ENCODE measurements at regions not wholly inside any gene's neighbourhood (a gene's known extent, or its start where the extent isn't known, plus 50 kb on each side); places are given as distances from the start of the nearest gene placed in this dataset.

- Histone ChIP-seq H3K36me3 (ENCODE audit: control insufficient read depth in 2 of 4, insufficient read depth in 4 of 4, low read length in 3 of 4) (no peaks in the 10 kb centered on the region), H3K4me2 (ENCODE audit: insufficient read depth in 1 of 2, low read depth in 2 of 2, low read length in 2 of 2) (no peak overlapping the region), H2BK20ac (ENCODE audit: low read length) (no peak overlapping the region), H2BK15ac (ENCODE audit: low read length) (no peak overlapping the region), H3K23ac (ENCODE audit: insufficient read length) (no peak overlapping the region), H3K9me3 (ENCODE audit: insufficient read depth in 2 of 2, low read depth in 1 of 2, low read length in 1 of 2) (no peaks in the 10 kb centered on the region), H4K91ac (replicated peaks; ENCODE audit: insufficient read length, low read length) (no peak overlapping the region), H4K20me1 (replicated peaks in 1 of 2; ENCODE audit: control insufficient read depth in 1 of 2, insufficient read depth in 2 of 2, low read length in 2 of 2) (no peaks in the 10 kb centered on the region), H3K27me3 (replicated peaks in 1 of 4; ENCODE audit: control insufficient read depth in 3 of 4, extremely low read depth in 1 of 4, insufficient read depth in 3 of 4, low read length in 3 of 4) (no peaks in the 10 kb centered on the region), H3K4me1 (replicated peaks in 1 of 4; ENCODE audit: control insufficient read depth in 3 of 4, insufficient read depth in 4 of 4, low read length in 3 of 4) (0 out of 7 replicates have a peak, but pooled peaks cover 0 to 2% (median 0%) of the 10 kb centered on the region in 4 experiments), H3K14ac (ENCODE audit: insufficient read length) (no peak overlapping the region), H3K79me2 (ENCODE audit: control insufficient read depth in 1 of 2, insufficient read depth in 2 of 2, low read length in 2 of 2) (no peaks in the 10 kb centered on the region), H2AK5ac (ENCODE audit: low read depth, low read length) (no peak overlapping the region), H2BK120ac (replicated peaks; ENCODE audit: low read depth, low read length) (no peak overlapping the region), H3K79me1 (ENCODE audit: low read depth, low read length) (no peaks in the 10 kb centered on the region), H2BK5ac (ENCODE audit: low read depth, low read length) (no peak overlapping the region), H2BK12ac (ENCODE audit: low read depth, low read length) (no peak overlapping the region), H4K8ac (ENCODE audit: extremely low read depth, insufficient read depth, low read length) (no peak overlapping the region), H3K4ac (replicated peaks; ENCODE audit: insufficient read length, low read depth, low read length) (no peak overlapping the region), H3K27ac (ENCODE audit: low read depth, low read length) (no peak overlapping the region), H3K56ac (replicated peaks; ENCODE audit: insufficient read length, low read depth, low read length) (no peak overlapping the region), H3K18ac (ENCODE audit: extremely low read depth, low read length) (no peak overlapping the region), H4K5ac (ENCODE audit: insufficient read length, low read depth, low read length) (no peak overlapping the region), H3K9ac (replicated peaks in 1 of 4; ENCODE audit: extremely low read depth in 1 of 4, low read depth in 3 of 4, low read length in 3 of 4) (no peak overlapping the region), H2AFZ (ENCODE audit: low read length) (no peak overlapping the region), H3K23me2 (ENCODE audit: low read depth, low read length) (no peaks in the 10 kb centered on the region), H3K4me3 (ENCODE audit: extremely low read depth in 1 of 4, insufficient read depth in 2 of 4, low read depth in 3 of 4, low read length in 4 of 4) (no peak overlapping the region)
- DNase-seq (ENCODE audit: low read depth in 1 of 2, low spot score in 2 of 2) = no peak
- WGBS, 2 experiments (ENCODE audit: extremely low coverage in 1 of 2, insufficient coverage in 1 of 2, insufficient read length in 1 of 2, insufficient replicate concordance in 2 of 2, low coverage in 1 of 2, low lambda C conversion rate in 2 of 2, missing lambda C conversion rate in 1 of 2) = 100% methylated on average over 2 of the region's 2 CpGs; no CpG with 5 or more reads in 1 of the 2 experiments
- ChIA-PET POLR2A (ENCODE audit: partially characterized antibody) (no interaction called here), CTCF (ENCODE audit: partially characterized antibody) (no interaction called here)
- no peak for FAIRE-seq
- no peak for TF ChIP-seq CHD7 (IDR thresholded peaks at IDR 0.05; ENCODE audit: insufficient replicate concordance, low read length)
These were observed 84.5 kb upstream of the RGS4 start for GRCh38 chr1:162984699-162985098.
